DND-41 (cell line): ENCODE measurements at regions not wholly inside any gene's neighbourhood (a gene's known extent, or its start where the extent isn't known, plus 50 kb on each side); places are given as distances from the start of the nearest gene placed in this dataset.

Experiments
- ATAC-seq: fragments of 200-7000 bp; cut with Tn5 transposase; 3 replicates; pipeline ENCODE4 v1.9.1; 2021; ENCODE audit warnings: low read depth; ENCODE audit not compliant: insufficient read depth
- DNase-seq: peaks from one replicate; pipeline ENCODE4 v3.0.0-alpha.2; 2020
- H2AFZ ChIP-seq: 2 replicates; pipeline ENCODE4 v1.6.0; 2012; ENCODE audit warnings: low read depth, low read length
- H3K27ac ChIP-seq: 2 replicates; pipeline ENCODE4 v1.5.1; 2012; ENCODE audit warnings: low read length, inconsistent platforms
- H3K27me3 ChIP-seq: fragments of 200-600 bp; sonication (generic); 2 replicates; pipeline ENCODE4 v1.6.0; 2012; ENCODE audit warnings: low read length, mild to moderate bottlenecking, inconsistent platforms; ENCODE audit not compliant: insufficient read depth, poor library complexity
- H3K36me3 ChIP-seq: 2 replicates; pipeline ENCODE4 v1.5.1; 2012; ENCODE audit warnings: low read length, inconsistent platforms; ENCODE audit not compliant: insufficient read depth
- H3K4me1 ChIP-seq: 2 replicates; pipeline ENCODE4 v1.5.1; 2012; ENCODE audit warnings: mild to moderate bottlenecking, low read length; ENCODE audit not compliant: insufficient read depth
- H3K4me2 ChIP-seq: 2 replicates; pipeline ENCODE4 v1.6.0; 2012; ENCODE audit warnings: mild to moderate bottlenecking, moderate library complexity, low read length, inconsistent platforms; ENCODE audit not compliant: insufficient read depth
- H3K4me3 ChIP-seq, 2 experiments: fragments of 200-600 bp in 1 of 2; shearing (Covaris generic) in 1 of 2; 2 replicates each; pipeline ENCODE4 v1.5.1; 2012 to 2016; ENCODE audit warnings: inconsistent platforms in 2 of 2, low read length in 2 of 2, mild to moderate bottlenecking in 2 of 2, low read depth in 1 of 2, moderate library complexity in 1 of 2
- H3K79me2 ChIP-seq: 2 replicates; pipeline ENCODE4 v1.6.0; 2012; ENCODE audit warnings: low read length, inconsistent platforms; ENCODE audit not compliant: insufficient read depth
- H3K9ac ChIP-seq: 2 replicates; pipeline ENCODE4 v1.6.0; 2012; ENCODE audit warnings: low read depth, mild to moderate bottlenecking, inconsistent platforms, low read length, moderate library complexity
- H3K9me3 ChIP-seq: 2 replicates; pipeline ENCODE4 v1.5.1; 2012; ENCODE audit warnings: low read length, moderate library complexity, mild to moderate bottlenecking, inconsistent platforms; ENCODE audit not compliant: insufficient read depth, severe bottlenecking
- H4K20me1 ChIP-seq: 2 replicates; pipeline ENCODE4 v1.6.0; 2012; ENCODE audit warnings: low read length; ENCODE audit not compliant: insufficient read depth
- EZH2 ChIP-seq: IDR thresholded peaks from 3 replicates; pipeline ENCODE4 v1.6.1; 2012; ENCODE audit warnings: borderline replicate concordance, low read depth, mild to moderate bottlenecking, moderate library complexity, low read length, inconsistent platforms; ENCODE audit not compliant: severe bottlenecking
- TF ChIP-seq, protein P1 (sequence below): IDR thresholded peaks from 2 replicates; pipeline ENCODE4 v1.5.1; 2012; ENCODE audit warnings: borderline replicate concordance, low read length, moderate library complexity, mild to moderate bottlenecking; ENCODE audit not compliant: poor library complexity, severe bottlenecking; ENCODE audit errors: extremely low read depth

DNA sequence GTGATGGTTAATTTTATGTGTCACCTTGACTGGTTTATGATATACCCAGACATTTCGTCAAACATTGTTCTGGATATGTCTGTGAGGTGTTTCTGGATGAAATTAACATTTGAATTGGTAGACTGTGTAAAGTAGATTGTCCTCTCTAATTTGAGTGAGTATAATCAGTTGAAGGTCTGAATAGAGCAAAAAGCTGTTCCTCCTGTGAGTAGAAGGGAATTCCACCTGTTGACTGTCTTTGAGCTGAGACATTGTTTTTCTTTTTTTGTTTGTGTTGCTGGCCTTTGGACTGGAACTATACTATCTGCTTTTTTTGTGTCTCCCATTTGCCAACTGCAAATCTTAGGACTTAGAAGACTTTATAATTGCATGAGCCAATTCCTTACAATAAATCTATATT is 920.9 kb upstream of the LRFN5 start:
- Histone ChIP-seq H2AFZ (no peak overlapping the region), H3K36me3 (no peaks in the 10 kb centered on the region), H3K9ac (no peak overlapping the region), H3K27ac (no peak overlapping the region), H3K4me2 (no peak overlapping the region), H3K79me2 (no peaks in the 10 kb centered on the region), H3K9me3 (no peaks in the 10 kb centered on the region), H3K4me1 (no peaks in the 10 kb centered on the region), H3K4me3 (no peak overlapping the region), H4K20me1 (no peaks in the 10 kb centered on the region), H3K27me3 (no peaks in the 10 kb centered on the region)
- no peak for DNase-seq
- TF ChIP-seq EZH2 = no peak
- TF ChIP-seq, protein P1, sequence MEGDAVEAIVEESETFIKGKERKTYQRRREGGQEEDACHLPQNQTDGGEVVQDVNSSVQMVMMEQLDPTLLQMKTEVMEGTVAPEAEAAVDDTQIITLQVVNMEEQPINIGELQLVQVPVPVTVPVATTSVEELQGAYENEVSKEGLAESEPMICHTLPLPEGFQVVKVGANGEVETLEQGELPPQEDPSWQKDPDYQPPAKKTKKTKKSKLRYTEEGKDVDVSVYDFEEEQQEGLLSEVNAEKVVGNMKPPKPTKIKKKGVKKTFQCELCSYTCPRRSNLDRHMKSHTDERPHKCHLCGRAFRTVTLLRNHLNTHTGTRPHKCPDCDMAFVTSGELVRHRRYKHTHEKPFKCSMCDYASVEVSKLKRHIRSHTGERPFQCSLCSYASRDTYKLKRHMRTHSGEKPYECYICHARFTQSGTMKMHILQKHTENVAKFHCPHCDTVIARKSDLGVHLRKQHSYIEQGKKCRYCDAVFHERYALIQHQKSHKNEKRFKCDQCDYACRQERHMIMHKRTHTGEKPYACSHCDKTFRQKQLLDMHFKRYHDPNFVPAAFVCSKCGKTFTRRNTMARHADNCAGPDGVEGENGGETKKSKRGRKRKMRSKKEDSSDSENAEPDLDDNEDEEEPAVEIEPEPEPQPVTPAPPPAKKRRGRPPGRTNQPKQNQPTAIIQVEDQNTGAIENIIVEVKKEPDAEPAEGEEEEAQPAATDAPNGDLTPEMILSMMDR = no peak
- no peak for ATAC-seq

GRCh38 chr14:40684328-40684727 is 922.3 kb upstream of the LRFN5 start:
- Histone ChIP-seq H3K79me2 (no peaks in the 10 kb centered on the region), H3K36me3 (no peaks in the 10 kb centered on the region), H4K20me1 (no peaks in the 10 kb centered on the region), H3K27ac (no peak overlapping the region), H3K9ac (no peak overlapping the region), H3K4me3 (no peak overlapping the region), H3K9me3 (no peaks in the 10 kb centered on the region), H2AFZ (no peak overlapping the region), H3K4me1 (no peaks in the 10 kb centered on the region), H3K4me2 (no peak overlapping the region), H3K27me3 (no peaks in the 10 kb centered on the region)
- DNase-seq (no peak), ATAC-seq (no peak)
- TF ChIP-seq, protein P1 = no peak
- no peak for TF ChIP-seq EZH2

- no peak for ATAC-seq
- H3K27ac ChIP-seq = no peak overlapping the region
These were observed 924.4 kb upstream of the LRFN5 start for GRCh38 chr14:40682131-40682913.

More at GRCh38 chr14:40682131-40682913, 924.4 kb upstream of the LRFN5 start:
- Histone ChIP-seq H3K36me3 (no peaks in the 10 kb centered on the region), H3K79me2 (no peaks in the 10 kb centered on the region), H3K4me3 (no peak overlapping the region), H3K9ac (no peak overlapping the region), H2AFZ (no peak overlapping the region), H3K4me2 (no peak overlapping the region), H4K20me1 (no peaks in the 10 kb centered on the region), H3K27me3 (no peaks in the 10 kb centered on the region), H3K4me1 (no peaks in the 10 kb centered on the region), H3K9me3 (no peaks in the 10 kb centered on the region)
- TF ChIP-seq, protein P1 = no peak
- TF ChIP-seq EZH2 = no peak
- no peak for DNase-seq
